ENCODE measurements at regions not wholly inside any gene's neighbourhood (a gene's known extent, or its start where the extent isn't known, plus 50 kb on each side); places are given as distances from the start of the nearest gene placed in this dataset.

GRCh38 chr6:133129556-133129955 is 111.6 kb upstream of the EYA4 start:
- no peaks in the 10 kb centered on the region for H3K79me1 ChIP-seq (ENCODE audit: low read depth, low read length)
- peaks cover 0 to 1% of the 10 kb centered on the region in 2 experiments for H4K20me1 ChIP-seq (replicated peaks in 1 of 2; ENCODE audit: control insufficient read depth in 1 of 2, insufficient read depth in 2 of 2, low read length in 2 of 2)
- H4K8ac ChIP-seq (ENCODE audit: extremely low read depth, insufficient read depth, low read length) = no peak overlapping the region
- FAIRE-seq (no peak), DNase-seq (ENCODE audit: low read depth in 1 of 2, low spot score in 2 of 2) (no peak)
- no peak overlapping the region for H3K56ac ChIP-seq (replicated peaks; ENCODE audit: insufficient read length, low read depth, low read length)
- ChIA-PET CTCF (ENCODE audit: partially characterized antibody) (no interaction called here), POLR2A (ENCODE audit: partially characterized antibody) (no interaction called here)
- no peak overlapping the region for H3K23ac ChIP-seq (ENCODE audit: insufficient read length)
- H3K36me3 ChIP-seq (ENCODE audit: control insufficient read depth in 2 of 4, insufficient read depth in 4 of 4, low read length in 3 of 4) = no peaks in the 10 kb centered on the region
- H4K5ac ChIP-seq (ENCODE audit: insufficient read length, low read depth, low read length) = no peak overlapping the region
- H3K14ac ChIP-seq (ENCODE audit: insufficient read length) = no peak overlapping the region
- H2BK12ac ChIP-seq (ENCODE audit: low read depth, low read length) = no peak overlapping the region
- no peaks in the 10 kb centered on the region for H3K79me2 ChIP-seq (ENCODE audit: control insufficient read depth in 1 of 2, insufficient read depth in 2 of 2, low read length in 2 of 2)
- no peak overlapping the region for H2AK5ac ChIP-seq (ENCODE audit: low read depth, low read length)
- no peak for TF ChIP-seq ATF2 (IDR thresholded peaks at IDR 0.05; ENCODE audit: low read length)
- no peak for TF ChIP-seq CHD1 (IDR thresholded peaks at IDR 0.05; ENCODE audit: low read depth, low read length)
- TF ChIP-seq SAP30 (IDR thresholded peaks at IDR 0.05; ENCODE audit: insufficient read depth, insufficient replicate concordance, low read length) = no peak
- TF ChIP-seq CBX5 (IDR thresholded peaks at IDR 0.05; ENCODE audit: low read depth, low read length) = no peak
- TF ChIP-seq RAD21 (IDR thresholded peaks at IDR 0.05 in 1 of 2, conservative IDR thresholded peaks at IDR 0.05 in 1 of 2; ENCODE audit: low read depth in 2 of 2, low read length in 2 of 2) = no peak
- no peaks in the 10 kb centered on the region for H3K9me3 ChIP-seq (ENCODE audit: insufficient read depth in 2 of 2, low read depth in 1 of 2, low read length in 1 of 2)
- H2AFZ ChIP-seq (ENCODE audit: low read length) = no peak overlapping the region
- no peaks in the 10 kb centered on the region; the same call in 1 of the 2 replicates for H3K23me2 ChIP-seq (ENCODE audit: low read depth, low read length)
- no peak overlapping the region for H2BK5ac ChIP-seq (ENCODE audit: low read depth, low read length)
- no peak overlapping the region for H3K4ac ChIP-seq (replicated peaks; ENCODE audit: insufficient read length, low read depth, low read length)
- H3K4me2 ChIP-seq (ENCODE audit: insufficient read depth in 1 of 2, low read depth in 2 of 2, low read length in 2 of 2) = no peak overlapping the region
- WGBS, 2 experiments (ENCODE audit: extremely low coverage in 1 of 2, insufficient coverage in 1 of 2, insufficient read length in 1 of 2, insufficient replicate concordance in 2 of 2, low coverage in 1 of 2, low lambda C conversion rate in 2 of 2, missing lambda C conversion rate in 1 of 2) = 100% methylated on average over 1 of the region's 1 CpG; no CpG with 5 or more reads in 1 of the 2 experiments
- no peak overlapping the region for H2BK15ac ChIP-seq (ENCODE audit: low read length)
- no peaks in the 10 kb centered on the region for H3K27me3 ChIP-seq (replicated peaks in 1 of 4; ENCODE audit: control insufficient read depth in 3 of 4, extremely low read depth in 1 of 4, insufficient read depth in 3 of 4, low read length in 3 of 4)
- no peak overlapping the region for H3K18ac ChIP-seq (ENCODE audit: extremely low read depth, low read length)
- H3K9ac ChIP-seq (replicated peaks in 1 of 4; ENCODE audit: extremely low read depth in 1 of 4, low read depth in 3 of 4, low read length in 3 of 4) = no peak overlapping the region
- no peak overlapping the region for H2BK20ac ChIP-seq (ENCODE audit: low read length)
- no peaks in the 10 kb centered on the region for H3K4me1 ChIP-seq (replicated peaks in 1 of 4; ENCODE audit: control insufficient read depth in 3 of 4, insufficient read depth in 4 of 4, low read length in 3 of 4)
- H3K4me3 ChIP-seq (ENCODE audit: extremely low read depth in 1 of 4, insufficient read depth in 2 of 4, low read depth in 3 of 4, low read length in 4 of 4) = no peak overlapping the region
- H2BK120ac ChIP-seq (replicated peaks; ENCODE audit: low read depth, low read length) = no peak overlapping the region
- no peak overlapping the region for H3K27ac ChIP-seq (ENCODE audit: low read depth, low read length)
- no peak overlapping the region for H4K91ac ChIP-seq (replicated peaks; ENCODE audit: insufficient read length, low read length)

Measured in H1 (cell line).